Ramos (cell line): ENCODE measurements at regions not wholly inside any gene's neighbourhood (a gene's known extent, or its start where the extent isn't known, plus 50 kb on each side); places are given as distances from the start of the nearest gene placed in this dataset.
"Not testable (repeated sequence)": the region's sequence is repeated elsewhere in the genome, so short reads cannot be mapped to it uniquely, and the experiment has no call there.

Source experiments
- in situ Hi-C: fragments of 300-500 bp; cut with MboI; formaldehyde crosslinking; loops from one replicate; pipeline ENCODE4 v1.14.3; 2022; ENCODE audit warnings: low sequenced_read_pairs; ENCODE audit not compliant: unreplicated experiment

GRCh38 chr2:187676050-187676449 is 121.8 kb upstream of the TFPI start:
- in situ Hi-C loops = not testable (repeated sequence)

- in situ Hi-C loops = no loop called here
Observed at GRCh38 chr2:187679454-187679853, 125.2 kb upstream of the TFPI start.

GRCh38 chr2:187684174-187684573 is 129.9 kb upstream of the TFPI start:
- in situ Hi-C loops = no loop called here

- in situ Hi-C loops = no loop called here
Observed at GRCh38 chr2:187686416-187687024, 132.3 kb upstream of the TFPI start.

- in situ Hi-C loops = no loop called here
Observed at GRCh38 chr2:187687585-187687984, 133.3 kb upstream of the TFPI start.

GRCh38 chr2:187689372-187689771 is 135.1 kb upstream of the TFPI start:
- in situ Hi-C loops = no loop called here

GRCh38 chr2:187693923-187694322 is 139.7 kb upstream of the TFPI start:
- in situ Hi-C loops = no loop called here

- in situ Hi-C loops = not testable (repeated sequence)
Observed at GRCh38 chr2:187696644-187697043, 142.4 kb upstream of the TFPI start.

GRCh38 chr2:187698374-187699110 is 144.3 kb upstream of the TFPI start:
- in situ Hi-C loops = no loop called here

- in situ Hi-C loops = no loop called here
Observed at GRCh38 chr2:187702157-187702556, 147.9 kb upstream of the TFPI start.

GRCh38 chr2:187708272-187708671 is 154.0 kb upstream of the TFPI start:
- in situ Hi-C loops = no loop called here

GRCh38 chr2:187709065-187709464 is 154.8 kb upstream of the TFPI start:
- in situ Hi-C loops = no loop called here

GRCh38 chr2:187710791-187711521 is 156.7 kb upstream of the TFPI start:
- in situ Hi-C loops = no loop called here

- in situ Hi-C loops = no loop called here
Observed at GRCh38 chr2:187715590-187715989, 161.4 kb upstream of the TFPI start.

GRCh38 chr2:187716301-187716700 is 162.1 kb upstream of the TFPI start:
- in situ Hi-C loops = no loop called here

- in situ Hi-C loops = no loop called here
Observed at GRCh38 chr2:187718092-187718491, 163.9 kb upstream of the TFPI start.

- in situ Hi-C loops = no loop called here
Observed at GRCh38 chr2:187719510-187719909, 165.3 kb upstream of the TFPI start.

GRCh38 chr2:187748958-187749357 is 194.7 kb upstream of the TFPI start:
- in situ Hi-C loops = no loop called here

- in situ Hi-C loops = no loop called here
Observed at GRCh38 chr2:187749804-187750431, 195.7 kb upstream of the TFPI start.

GRCh38 chr2:187768995-187769394 is 214.8 kb upstream of the TFPI start:
- in situ Hi-C loops = no loop called here

GRCh38 chr2:187769437-187769836 is 215.2 kb upstream of the TFPI start:
- in situ Hi-C loops = no loop called here
